Skeletal muscle cell (primary cell): ENCODE measurements at regions not wholly inside any gene's neighbourhood (a gene's known extent, or its start where the extent isn't known, plus 50 kb on each side); places are given as distances from the start of the nearest gene placed in this dataset.
"Not testable (repeated sequence)": the region's sequence is repeated elsewhere in the genome, so short reads cannot be mapped to it uniquely, and the experiment has no call there.

Experiments used
- DNase-seq: peaks from one replicate; pipeline ENCODE4 v3.0.0-alpha.2; 2010; ENCODE audit warnings: low read depth
- H3K4me3 ChIP-seq: 2 replicates; pipeline ENCODE4 v1.5.1; 2011; ENCODE audit warnings: low read depth, mild to moderate bottlenecking, control low read depth, low read length, moderate library complexity

DNA sequence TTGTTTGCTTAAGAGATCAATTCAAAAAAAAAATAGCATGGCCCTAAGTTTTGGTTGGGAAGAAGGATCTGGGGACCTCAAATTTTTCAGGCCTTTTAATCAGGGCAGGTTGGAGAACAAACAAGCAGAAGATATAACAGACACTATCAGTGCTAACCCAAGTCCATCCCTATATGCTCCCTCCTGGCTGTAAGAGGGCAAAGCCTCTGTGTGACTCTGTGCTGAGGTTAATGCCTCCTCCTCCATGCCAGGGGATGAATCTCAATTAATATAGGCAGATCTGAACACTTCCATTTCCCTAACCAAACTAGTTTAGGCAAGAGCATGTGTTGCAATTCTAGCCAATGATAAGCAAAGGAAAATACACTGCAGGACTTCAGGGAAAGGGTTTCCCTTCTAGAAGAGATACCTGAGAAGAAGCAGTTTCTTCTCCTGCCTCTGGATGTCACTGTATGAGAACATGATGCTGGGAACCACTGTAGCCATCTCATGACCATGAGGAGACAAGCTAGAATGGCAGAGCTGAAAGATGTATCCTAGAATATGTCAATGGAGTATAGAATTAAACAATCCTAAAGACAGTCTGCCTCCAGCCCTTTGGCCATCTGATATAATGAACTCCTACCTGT is 76.0 kb downstream of the CHD9NB start:
- H3K4me3 ChIP-seq, result no peak overlapping the region
- DNase-seq, result no peak

- no peak for DNase-seq
- H3K4me3 ChIP-seq, result no peak overlapping the region
These were observed 85.0 kb downstream of the CHD9NB start for GRCh38 chr16:52967744-52968143.

DNA sequence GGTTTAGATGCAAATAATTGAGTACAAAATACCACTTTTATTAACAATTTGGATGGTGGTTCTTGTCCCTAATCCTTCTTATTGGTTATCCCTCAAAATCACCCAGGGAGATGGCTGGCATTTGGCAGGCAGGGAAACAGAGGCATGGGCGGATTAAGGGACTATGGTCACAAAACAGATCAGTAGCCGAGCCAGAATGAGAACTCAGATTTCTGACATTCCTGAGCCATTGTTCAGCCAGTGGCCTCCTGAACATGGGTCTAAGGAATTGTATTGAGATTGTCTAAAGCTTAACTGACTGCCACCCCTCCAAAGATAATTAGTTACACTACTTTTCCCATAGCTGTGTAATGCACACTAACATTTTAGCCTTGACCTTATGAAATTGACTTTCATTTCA is 88.4 kb downstream of the CHD9NB start:
- DNase-seq, result no peak
- no peak overlapping the region for H3K4me3 ChIP-seq

DNA sequence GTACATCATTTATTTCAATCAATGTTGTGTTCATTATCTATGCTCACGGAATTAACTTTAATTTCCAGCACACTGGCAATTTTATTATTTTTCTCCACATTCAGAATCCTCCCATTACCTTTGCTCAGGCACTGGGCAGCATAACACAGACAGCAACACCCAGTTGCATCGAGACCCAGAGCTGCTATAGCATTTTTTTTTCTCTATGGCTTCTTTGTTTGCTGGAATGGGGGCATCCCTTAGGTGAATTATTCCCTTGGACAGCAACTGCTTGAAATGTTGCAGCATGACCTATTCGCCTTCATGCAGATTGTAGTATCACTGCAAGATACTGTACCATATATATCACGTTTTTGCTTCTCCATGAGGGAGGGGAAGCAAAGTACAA is 88.8 kb downstream of the CHD9NB start:
- no peak overlapping the region for H3K4me3 ChIP-seq
- no peak for DNase-seq

DNA sequence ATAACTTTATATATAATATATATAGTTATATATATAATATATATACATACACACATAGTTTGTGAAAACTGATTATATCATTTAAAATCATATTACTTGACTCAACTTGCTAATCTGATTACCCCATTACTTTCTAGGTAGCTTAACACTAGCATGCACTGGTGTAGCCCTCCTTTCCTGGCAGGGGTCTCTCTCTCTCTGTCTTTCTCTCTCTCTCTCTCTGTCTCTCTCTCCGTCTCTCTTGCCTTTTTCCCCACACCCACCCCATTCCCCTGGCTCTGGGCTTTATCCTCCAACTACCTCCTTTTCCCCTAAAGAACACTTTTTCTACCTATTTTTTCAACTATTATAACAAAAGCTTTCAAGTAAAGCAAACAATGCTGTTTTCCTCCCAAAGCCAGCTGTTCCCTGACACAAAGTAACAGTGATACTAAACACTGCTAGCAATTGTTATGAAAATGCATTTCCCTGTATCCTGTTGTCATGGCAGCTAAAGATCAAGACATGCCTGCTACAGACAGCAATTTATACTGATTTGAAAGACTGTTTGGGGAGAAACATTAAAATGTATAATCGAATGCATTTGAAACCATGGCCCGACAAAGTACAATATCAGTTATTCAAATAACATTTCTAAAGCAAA is 89.4 kb downstream of the CHD9NB start:
- no peak for DNase-seq
- no peak overlapping the region for H3K4me3 ChIP-seq

DNA sequence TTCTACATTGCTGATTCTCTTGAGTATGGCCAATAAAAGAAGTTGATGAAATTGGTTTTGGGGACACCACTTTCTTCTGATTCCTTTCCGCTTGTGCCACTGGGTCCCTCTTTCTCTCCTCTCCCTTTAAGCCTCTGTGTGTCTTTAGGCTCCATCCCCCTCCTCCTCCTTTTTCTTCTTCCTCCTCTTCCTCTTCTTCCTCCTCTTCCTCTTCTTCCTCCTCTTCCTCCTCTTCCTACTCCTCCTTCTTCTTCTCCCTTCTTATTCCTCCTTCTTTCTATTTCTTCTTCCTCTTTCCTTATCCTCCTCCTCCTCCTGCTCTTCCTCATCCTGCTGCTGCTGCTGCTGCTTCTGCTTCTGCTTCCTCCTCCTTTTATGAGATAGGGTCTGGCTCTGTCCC is 93.7 kb downstream of the CHD9NB start:
- no peak overlapping the region for H3K4me3 ChIP-seq
- DNase-seq, result no peak

- no peak for DNase-seq
- no peak overlapping the region for H3K4me3 ChIP-seq
These were observed 95.5 kb downstream of the CHD9NB start for GRCh38 chr16:52957199-52957598.

GRCh38 chr16:52956044-52956443 is 96.7 kb downstream of the CHD9NB start:
- no peak for DNase-seq
- H3K4me3 ChIP-seq, result no peak overlapping the region

GRCh38 chr16:52953215-52953614 is 99.5 kb downstream of the CHD9NB start:
- no peak for DNase-seq
- no peak overlapping the region for H3K4me3 ChIP-seq

GRCh38 chr16:52948946-52949345 is 103.8 kb downstream of the CHD9NB start:
- no peak overlapping the region for H3K4me3 ChIP-seq
- DNase-seq, result no peak

DNA sequence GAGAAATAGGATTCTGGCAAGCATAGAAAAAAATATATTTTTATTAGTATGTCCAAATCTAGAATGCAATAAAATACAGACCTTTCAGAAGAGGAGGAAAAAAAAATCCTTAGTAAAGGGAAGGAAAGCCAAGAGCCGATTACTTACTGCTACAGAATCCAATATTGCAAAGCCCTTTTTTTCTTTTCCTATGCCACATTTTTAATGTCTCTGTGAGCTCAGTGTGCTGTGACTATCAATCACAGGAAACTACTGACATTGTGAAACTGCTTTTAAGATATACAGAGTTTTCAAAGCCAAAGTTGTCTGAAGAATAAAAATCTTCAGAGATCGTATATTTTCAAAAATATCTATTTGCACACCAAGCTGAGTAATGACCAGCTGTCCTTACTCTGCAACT is 120.4 kb downstream of the CHD9NB start:
- DNase-seq, result no peak
- no peak overlapping the region for H3K4me3 ChIP-seq

DNA sequence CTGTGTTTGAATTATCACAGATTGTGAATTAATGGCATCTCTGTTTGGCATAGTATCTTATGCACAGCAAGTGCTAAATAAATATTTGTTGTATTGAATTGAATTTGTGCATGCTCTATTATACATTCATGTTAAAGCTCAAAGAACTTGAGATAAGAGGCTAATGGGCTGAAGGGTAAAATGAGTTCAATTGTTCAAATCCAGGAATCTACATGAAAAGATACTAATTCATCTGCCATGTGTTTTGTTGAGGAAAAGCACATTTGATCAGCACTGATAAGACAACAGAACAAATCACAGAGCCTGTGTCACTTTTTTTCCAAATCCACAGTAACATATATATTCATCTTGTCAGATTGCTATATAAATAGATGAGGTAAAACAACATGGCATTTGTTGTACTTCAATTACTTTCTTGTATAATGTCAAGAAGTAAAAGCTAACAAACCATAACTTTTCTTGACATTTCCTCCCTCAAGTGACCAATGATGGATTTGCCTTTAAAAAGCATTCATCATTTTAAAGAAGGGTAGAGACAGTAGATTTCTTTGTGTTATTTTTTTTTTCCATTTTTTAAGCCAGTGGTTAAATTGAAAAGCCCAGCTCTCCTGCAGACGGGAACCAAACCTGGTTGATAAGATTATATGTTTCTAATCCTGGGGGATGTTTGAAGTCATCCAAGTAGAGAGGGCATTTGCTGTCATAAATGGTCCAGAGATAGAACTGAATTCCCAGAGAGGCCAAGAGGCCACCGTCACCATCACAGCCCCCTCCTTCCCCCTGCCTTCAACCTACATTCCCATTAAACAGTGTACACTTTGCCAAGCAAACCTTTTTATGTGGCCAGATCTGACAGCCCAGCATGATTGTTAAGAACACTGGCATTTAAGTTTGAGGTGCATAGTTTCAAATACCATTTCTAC is 123.0 kb downstream of the CHD9NB start:
- no peak for DNase-seq
- no peak overlapping the region for H3K4me3 ChIP-seq

DNA sequence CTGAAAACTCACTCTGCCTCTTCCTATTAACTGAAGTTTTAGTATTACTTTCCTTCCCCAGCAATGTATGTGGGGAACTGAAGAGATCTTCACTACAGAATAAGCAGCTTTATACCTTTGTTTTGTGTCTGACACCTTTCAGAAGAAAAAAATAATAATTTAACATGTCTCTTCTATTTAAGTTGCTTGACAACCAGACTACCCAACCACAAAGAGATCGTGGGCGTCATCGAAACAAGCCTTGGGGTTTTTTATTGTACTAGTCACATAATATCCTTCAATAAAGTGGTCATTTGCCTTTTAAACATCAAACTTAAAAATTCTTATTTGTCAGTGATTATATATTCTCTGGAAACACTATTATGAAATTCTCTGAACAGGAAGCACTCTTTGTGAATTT is 123.7 kb downstream of the CHD9NB start:
- no peak overlapping the region for H3K4me3 ChIP-seq
- no peak for DNase-seq

- no peak for DNase-seq
- no peak overlapping the region for H3K4me3 ChIP-seq
These were observed 127.6 kb downstream of the CHD9NB start for GRCh38 chr16:52925143-52925542.

DNA sequence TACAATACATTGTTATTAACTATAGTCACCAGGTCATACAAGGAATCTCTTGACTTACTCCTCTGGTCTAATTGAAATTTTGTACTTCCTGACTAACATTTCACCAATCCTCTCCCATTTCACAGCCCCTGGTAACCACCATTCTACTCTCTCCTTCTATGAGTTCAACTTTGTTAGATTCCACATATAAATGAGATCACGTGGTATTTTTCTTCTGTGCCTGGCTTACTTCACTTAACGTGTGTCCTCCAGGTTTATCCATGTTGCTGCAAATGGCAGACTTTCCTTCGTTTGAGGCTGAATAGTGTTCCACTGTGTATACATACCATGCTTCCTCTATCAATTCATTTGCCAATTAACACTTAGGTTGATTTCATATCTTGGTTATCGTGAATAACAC is 128.5 kb downstream of the CHD9NB start:
- H3K4me3 ChIP-seq, result no peak overlapping the region
- no peak for DNase-seq

DNA sequence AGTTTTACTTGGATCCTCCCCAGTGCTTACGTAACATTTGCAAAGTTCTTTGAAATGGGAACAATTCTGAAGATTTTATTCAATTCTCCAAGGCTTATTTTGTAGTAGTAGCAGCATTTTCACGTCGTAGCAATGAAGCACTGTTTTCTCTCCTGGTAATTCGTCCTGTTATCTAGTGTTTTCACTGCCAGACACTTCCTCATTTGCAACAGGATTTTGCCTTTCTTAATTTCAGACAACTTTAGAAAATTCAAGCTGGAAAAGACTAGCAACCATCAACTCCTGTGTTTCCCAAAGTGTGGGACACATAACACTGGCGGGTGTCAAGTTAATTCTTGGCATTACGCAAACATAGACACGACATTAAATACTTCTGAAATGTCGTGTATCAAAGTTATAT is 131.6 kb downstream of the CHD9NB start:
- DNase-seq, result no peak
- H3K4me3 ChIP-seq, result no peak overlapping the region

DNA sequence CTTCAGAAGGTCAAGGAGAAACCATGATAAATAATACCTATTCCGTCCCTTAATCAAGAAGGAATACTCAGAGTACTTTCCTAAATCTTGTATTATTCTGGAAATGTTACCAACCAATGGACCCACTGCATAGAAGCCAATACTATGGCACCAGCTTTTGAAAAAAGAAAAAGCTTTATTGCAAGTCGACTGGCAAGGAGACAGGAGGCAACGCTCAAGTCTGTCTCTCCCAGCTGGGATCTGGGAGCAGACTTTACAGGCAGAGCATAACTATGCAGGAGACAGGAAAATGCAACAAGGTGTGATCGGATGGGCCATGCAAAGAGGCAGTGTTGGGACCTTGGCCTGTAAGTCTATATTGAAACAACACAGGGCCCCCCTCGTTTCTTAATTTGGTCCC is 132.4 kb downstream of the CHD9NB start:
- DNase-seq, result no peak
- no peak overlapping the region for H3K4me3 ChIP-seq

- H3K4me3 ChIP-seq, result no peak overlapping the region
- DNase-seq, result no peak
These were observed 138.3 kb downstream of the CHD9NB start for GRCh38 chr16:52914428-52914827.

DNA sequence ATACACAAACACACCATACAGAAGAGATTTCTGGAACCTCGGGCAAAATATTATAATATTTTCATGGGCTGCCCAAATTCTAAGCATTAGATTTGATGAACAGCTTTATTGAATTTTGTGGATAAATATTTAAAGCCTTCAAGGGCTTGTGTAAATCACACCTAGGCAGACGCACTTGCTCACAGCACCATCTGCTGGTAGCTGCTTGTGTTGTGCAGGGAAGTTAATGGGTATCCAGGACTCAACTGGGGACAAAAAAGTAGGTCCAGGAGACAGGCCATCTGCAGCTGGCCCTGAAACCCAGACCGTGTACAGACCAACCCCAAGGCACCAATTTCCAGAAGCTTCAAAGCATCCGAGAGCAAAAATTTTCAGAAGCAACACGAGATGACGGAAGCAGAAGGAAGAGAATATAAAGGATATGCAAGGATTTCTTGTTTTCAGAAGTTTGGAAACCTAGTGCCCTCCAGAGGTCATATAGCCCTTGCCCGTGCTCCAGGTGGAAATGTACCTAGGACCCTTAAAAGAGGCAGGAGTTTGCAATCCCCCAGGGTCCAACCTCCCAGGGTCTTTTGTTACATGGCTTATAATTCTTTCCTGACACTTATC is 140.0 kb downstream of the CHD9NB start:
- no peak overlapping the region for H3K4me3 ChIP-seq
- DNase-seq, result peak; percentile 2

- H3K4me3 ChIP-seq, DNase-seq: not testable (repeated sequence)
These were observed 144.6 kb downstream of the CHD9NB start for GRCh38 chr16:52908057-52908456.
